A549 (cell line): ENCODE measurements at regions not wholly inside any gene's neighbourhood (a gene's known extent, or its start where the extent isn't known, plus 50 kb on each side); places are given as distances from the start of the nearest gene placed in this dataset.

ENCODE experiments used
- ATAC-seq, 2 experiments: fragments of 200-7000 bp in 1 of 2; fragments of >200 bp in 1 of 2; cut with Nextera tagmentation in 1 of 2; cut with Tn5 transposase in 1 of 2; 3 replicates each; pipeline versions ENCODE4 v1.8.0 to v1.9.1; 2018 to 2020; ENCODE audit warnings: mild to moderate bottlenecking in 1 of 2, moderate library complexity in 1 of 2
- CTCF ChIA-PET: fragments of 300-600 bp; sonication (Branson Sonifier 250); formaldehyde crosslinking; extraction: SDS; loops from one replicate; lab custom pipeline; 2021; ENCODE audit warnings: antibody characterized with exemption, inconsistent platforms; lab: Yijun Ruan, JAX
- POLR2A ChIA-PET: fragments of 350-600 bp; formaldehyde crosslinking; extraction: SDS; loops from one replicate; lab custom pipeline; 2021; ENCODE audit warnings: antibody characterized with exemption, inconsistent platforms; lab: Yijun Ruan, JAX
- DNase-seq, 2 experiments: peaks; one replicate each; pipeline versions ENCODE4 v3.0.0 to v3.0.0-alpha.2; 2011 to 2016; ENCODE audit warnings: low read depth in 1 of 2, low spot score in 1 of 2
- FAIRE-seq: peaks from 2 replicates; lab custom pipeline; 2011; peaks lifted over from hg19 to GRCh38; lab: Jason Lieb, UNC
- H3K27ac ChIP-seq, 2 experiments: fragments of >200 bp; sonication (Bioruptor Twin); formaldehyde crosslinking; 3 replicates each; pipeline ENCODE4 v1.5.1; 2016 to 2017
- H3K4me1 ChIP-seq: fragments of >200 bp; sonication (Bioruptor Twin); formaldehyde crosslinking; 3 replicates; pipeline ENCODE4 v1.6.1; 2016
- H3K4me2 ChIP-seq: fragments of >200 bp; sonication (Bioruptor Twin); formaldehyde crosslinking; 3 replicates; pipeline ENCODE4 v1.6.1; 2016
- H3K4me3 ChIP-seq: fragments of >200 bp; sonication (Bioruptor Twin); formaldehyde crosslinking; 3 replicates; pipeline ENCODE4 v1.5.1; 2016
- H3K9me3 ChIP-seq: fragments of >200 bp; sonication (Bioruptor Twin); formaldehyde crosslinking; 3 replicates; pipeline ENCODE4 v1.6.1; 2016
- BCL3 ChIP-seq: fragments of >200 bp; sonication (Bioruptor Twin); formaldehyde crosslinking; IDR thresholded peaks from 3 replicates; pipeline ENCODE4 v1.6.1; 2016
- CBX2 ChIP-seq: fragments of 200-600 bp; sonication (generic); IDR thresholded peaks from 2 replicates; pipeline ENCODE4 v1.6.1; 2016; ENCODE audit warnings: low read depth, mild to moderate bottlenecking, borderline replicate concordance
- CEBPB ChIP-seq, 2 experiments: fragments of >200 bp in 1 of 2; sonication (Bioruptor Twin) in 1 of 2; formaldehyde crosslinking in 1 of 2; IDR thresholded peaks; 2 replicates each; pipeline ENCODE4 v1.6.1; 2012 to 2016
- CHD2 ChIP-seq: fragments of 150-350 bp; IDR thresholded peaks from 2 replicates; pipeline ENCODE4 v1.6.1; 2014; ENCODE audit warnings: low read length; ENCODE audit not compliant: partially characterized antibody
- CTCF ChIP-seq: fragments of >200 bp; sonication (Bioruptor Twin); formaldehyde crosslinking; IDR thresholded peaks from 3 replicates; pipeline ENCODE4 v1.5.1; 2016
- E2F6 ChIP-seq: IDR thresholded peaks from 2 replicates; pipeline ENCODE4 v1.6.1; 2012; ENCODE audit warnings: low read depth, borderline replicate concordance
- ELK1 ChIP-seq: fragments of 150-350 bp; IDR thresholded peaks from 2 replicates; pipeline ENCODE4 v1.6.1; 2014; ENCODE audit warnings: low read depth, mild to moderate bottlenecking, low read length
- FOSB ChIP-seq: fragments of 250-450 bp; sonication (Bioruptor Pico); IDR thresholded peaks from 2 replicates; pipeline ENCODE4 v1.5.0; 2020; ENCODE audit warnings: mild to moderate bottlenecking, moderate library complexity
- GATA3 ChIP-seq: IDR thresholded peaks from 2 replicates; pipeline ENCODE4 v1.6.1; 2012; ENCODE audit warnings: borderline replicate concordance
- HMGXB4 ChIP-seq: fragments of 250-450 bp; sonication (Bioruptor Pico); IDR thresholded peaks from 2 replicates; pipeline ENCODE4 v1.5.0; 2021; ENCODE audit warnings: mild to moderate bottlenecking, moderate library complexity, borderline replicate concordance
- HOXA7 ChIP-seq: fragments of 250-450 bp; sonication (Bioruptor Pico); IDR thresholded peaks from 2 replicates; pipeline ENCODE4 v1.5.0; 2020; ENCODE audit warnings: mild to moderate bottlenecking, moderate library complexity
- HOXB13 ChIP-seq: fragments of 250-450 bp; sonication (Bioruptor Pico); IDR thresholded peaks from 2 replicates; pipeline ENCODE4 v1.5.0; 2020; ENCODE audit warnings: low read depth, mild to moderate bottlenecking, moderate library complexity
- HOXB5 ChIP-seq: fragments of 250-450 bp; sonication (Bioruptor Pico); IDR thresholded peaks from 2 replicates; pipeline ENCODE4 v1.5.0; 2020; ENCODE audit warnings: mild to moderate bottlenecking, moderate library complexity
- JUN ChIP-seq, 2 experiments: fragments of >200 bp; sonication (Bioruptor Twin); formaldehyde crosslinking; IDR thresholded peaks; 2 replicates in 1 of 2; 3 replicates in 1 of 2; pipeline ENCODE4 v1.6.1; 2016 to 2017
- KDM1A ChIP-seq: fragments of 200-600 bp; sonication (generic); IDR thresholded peaks from 2 replicates; pipeline ENCODE4 v1.6.1; 2016; ENCODE audit warnings: low read depth, mild to moderate bottlenecking
- MYC ChIP-seq: IDR thresholded peaks from 2 replicates; pipeline ENCODE4 v1.6.1; 2012; ENCODE audit warnings: mild to moderate bottlenecking, inconsistent platforms, low read length, improper control_type of control experiment, borderline replicate concordance
- NFE2L2 ChIP-seq: fragments of 150-350 bp; conservative IDR thresholded peaks from 2 replicates; pipeline ENCODE4 v1.6.1; 2014; ENCODE audit warnings: low read length
- NPAS2 ChIP-seq: fragments of 250-450 bp; sonication (Bioruptor Pico); IDR thresholded peaks from 2 replicates; pipeline ENCODE4 v1.8.0; 2022; ENCODE audit warnings: mild to moderate bottlenecking, moderate library complexity, borderline replicate concordance
- POLR2A ChIP-seq: IDR thresholded peaks from 2 replicates; pipeline ENCODE4 v1.6.1; 2012; ENCODE audit warnings: mild to moderate bottlenecking, low read length
- RARB ChIP-seq: fragments of 250-450 bp; sonication (Bioruptor Pico); IDR thresholded peaks from 2 replicates; pipeline ENCODE4 v1.8.0; 2021; ENCODE audit warnings: mild to moderate bottlenecking, moderate library complexity
- RCOR1 ChIP-seq: fragments of 150-350 bp; IDR thresholded peaks from 2 replicates; pipeline ENCODE4 v1.6.1; 2014; ENCODE audit warnings: antibody characterized with exemption, low read length, low read depth
- REST ChIP-seq: fragments of 200-600 bp; sonication (generic); IDR thresholded peaks from 2 replicates; pipeline ENCODE4 v1.6.1; 2016; ENCODE audit warnings: antibody characterized with exemption, mild to moderate bottlenecking, moderate library complexity
- RNF2 ChIP-seq: fragments of 200-600 bp; sonication (generic); IDR thresholded peaks from 2 replicates; pipeline ENCODE4 v1.6.1; 2016; ENCODE audit warnings: low read depth, mild to moderate bottlenecking, antibody characterized with exemption, moderate library complexity, borderline replicate concordance
- SMC3 ChIP-seq: fragments of >200 bp; sonication (Bioruptor Twin); formaldehyde crosslinking; IDR thresholded peaks from 3 replicates; pipeline ENCODE4 v1.6.1; 2018; ENCODE audit warnings: inconsistent platforms
- USF2 ChIP-seq: fragments of 450-650 bp; IDR thresholded peaks from 2 replicates; pipeline ENCODE4 v1.6.1; 2014; ENCODE audit warnings: antibody characterized with exemption
- ZC3H11A ChIP-seq: fragments of 450-650 bp; IDR thresholded peaks from 2 replicates; pipeline ENCODE4 v1.6.1; 2014; ENCODE audit warnings: antibody characterized with exemption, mild to moderate bottlenecking
- ZFP36 ChIP-seq: fragments of 450-650 bp; IDR thresholded peaks from 2 replicates; pipeline ENCODE4 v1.6.1; 2014; ENCODE audit warnings: borderline replicate concordance; ENCODE audit not compliant: partially characterized antibody
- WGBS: methylation state at CpG from one replicate; pipeline ENCODE4 v1.1.6; 2017; ENCODE audit errors: missing lambda C conversion rate; 5-methylcytosine and 5-hydroxymethylcytosine counted together

GRCh38 chr9:108783731-108784495 is 71.9 kb downstream of the ACTL7B start (continued):
- TF ChIP-seq SMC3 (no peak), RCOR1 (no peak), RNF2 (no peak), KDM1A (no peak), RARB (CRISPR knock-in tag) (no peak), FOSB (CRISPR knock-in tag) (no peak), JUN (IDR thresholded peaks at IDR 0.05) (no peak), BCL3 (no peak), NPAS2 (CRISPR knock-in tag) (no peak), GATA3 (no peak)

- H3K4me2 ChIP-seq = no peak overlapping the region
- CTCF ChIA-PET = no interaction called here
- ATAC-seq (no peak), FAIRE-seq (no peak), DNase-seq (no peak)
- H3K9me3 ChIP-seq = no peaks in the 10 kb centered on the region
- 67% methylated on average over 6 of the region's 6 CpGs for WGBS
- peaks cover 21% of the 10 kb centered on the region for H3K4me1 ChIP-seq
- POLR2A ChIA-PET = no interaction called here
- H3K27ac ChIP-seq = no peak overlapping the region
- no peak overlapping the region for H3K4me3 ChIP-seq
- no peak for TF ChIP-seq MYC
- no peak for TF ChIP-seq HOXA7 (CRISPR knock-in tag)
- TF ChIP-seq CEBPB (IDR thresholded peaks at IDR 0.05) = no peak
- TF ChIP-seq E2F6 = no peak
- no peak for TF ChIP-seq ZC3H11A
- no peak for TF ChIP-seq ELK1
- TF ChIP-seq CTCF = no peak
- no peak for TF ChIP-seq HOXB5 (CRISPR knock-in tag)
- no peak for TF ChIP-seq POLR2A
- TF ChIP-seq HOXB13 = no peak
- TF ChIP-seq CBX2 = no peak
- TF ChIP-seq NPAS2 (CRISPR knock-in tag) = no peak
- TF ChIP-seq ZFP36 = no peak
- TF ChIP-seq REST = no peak
- no peak for TF ChIP-seq NFE2L2
- TF ChIP-seq HMGXB4 (CRISPR knock-in tag) = no peak
- no peak for TF ChIP-seq USF2
- TF ChIP-seq CHD2 = no peak
These were observed 72.5 kb downstream of the ACTL7B start for GRCh38 chr9:108783326-108783725.
